Activated T-cell treated with anti-CD3 and anti-CD28 coated beads, Interleukin-2, amount 50 U/mL, for 4 hours (primary cell): ENCODE measurements at regions not wholly inside any gene's neighbourhood (a gene's known extent, or its start where the extent isn't known, plus 50 kb on each side); places are given as distances from the start of the nearest gene placed in this dataset.
"Not testable (repeated sequence)": the region's sequence is repeated elsewhere in the genome, so short reads cannot be mapped to it uniquely, and the experiment has no call there.

ENCODE experiments used
- ATAC-seq, 2 donors: fragments of 200-7000 bp; cut with Tn5 transposase; one replicate each; pipeline ENCODE4 v1.10.0; 2021
- DNase-seq: peaks from one replicate; pipeline ENCODE4 v3.0.0-alpha.2; 2020
- H3K27me3 Mint-ChIP-seq: one replicate; pipeline ENCODE4 v1.8.0; 2021; ENCODE audit warnings: low read depth, mixed read lengths
- H3K36me3 Mint-ChIP-seq: one replicate; pipeline ENCODE4 v1.8.0; 2022; ENCODE audit warnings: mixed read lengths; ENCODE audit not compliant: insufficient read depth
- H3K4me1 Mint-ChIP-seq: one replicate; pipeline ENCODE4 v1.8.0; 2021; ENCODE audit warnings: low read depth, mixed read lengths
- H3K4me3 Mint-ChIP-seq: one replicate; pipeline ENCODE4 v1.8.0; 2021; ENCODE audit warnings: mild to moderate bottlenecking, moderate library complexity, mixed read lengths
- H3K9me3 Mint-ChIP-seq: one replicate; pipeline ENCODE4 v1.8.0; 2021; ENCODE audit warnings: mixed read lengths

DNA sequence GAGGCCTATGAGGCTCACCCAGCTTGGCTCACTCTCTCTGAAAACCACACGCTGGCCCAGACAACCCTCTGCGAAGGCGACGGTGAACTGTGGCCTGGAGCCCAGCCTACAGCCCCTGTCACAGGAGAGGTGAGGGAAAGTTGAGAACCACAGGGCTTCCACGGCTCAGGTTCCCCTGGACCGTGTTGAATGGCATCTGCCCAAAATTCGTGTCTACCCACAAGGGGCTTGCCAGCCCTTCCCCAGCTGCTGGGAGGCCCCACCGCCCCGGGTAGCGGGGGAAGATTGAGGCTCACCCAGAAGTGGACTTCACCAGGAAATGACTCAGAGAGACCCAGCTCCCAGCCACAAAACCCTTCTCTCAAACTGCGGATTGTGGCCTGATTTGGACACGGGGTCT is 197.1 kb downstream of the CTTN start:
- Mint-ChIP-seq H3K4me1 (peaks cover 4% of the 10 kb centered on the region), H3K27me3 (peaks cover 17% of the 10 kb centered on the region), H3K4me3 (no peak overlapping the region), H3K9me3 (no peaks in the 10 kb centered on the region), H3K36me3 (no peaks in the 10 kb centered on the region)
- ATAC-seq (no peak), DNase-seq (no peak)

DNA sequence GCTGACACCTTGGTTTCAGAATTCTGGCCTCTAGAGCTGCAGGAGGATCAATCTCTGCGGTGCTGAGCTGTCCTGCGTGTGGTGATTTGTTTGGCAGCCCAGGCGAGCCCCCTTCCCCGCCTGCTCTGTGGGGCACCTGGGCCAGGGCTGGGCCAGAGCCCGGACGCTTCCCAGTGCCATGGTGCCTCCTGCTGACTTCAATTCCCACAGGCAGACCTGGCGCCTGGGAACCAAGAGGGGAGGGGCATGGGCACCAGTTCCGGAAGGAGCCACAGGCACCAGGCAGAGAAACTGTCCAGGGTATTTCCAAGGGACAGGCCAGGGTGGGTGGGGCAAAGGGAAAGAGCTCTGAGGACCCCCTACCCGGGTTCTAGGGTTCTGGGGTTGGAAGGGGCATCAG is 197.8 kb downstream of the CTTN start:
- no peak for ATAC-seq
- Mint-ChIP-seq H3K9me3 (no peaks in the 10 kb centered on the region), H3K27me3 (peaks cover 14% of the 10 kb centered on the region), H3K4me3 (no peak overlapping the region), H3K4me1 (no peaks in the 10 kb centered on the region), H3K36me3 (no peaks in the 10 kb centered on the region)
- DNase-seq = no peak

DNA sequence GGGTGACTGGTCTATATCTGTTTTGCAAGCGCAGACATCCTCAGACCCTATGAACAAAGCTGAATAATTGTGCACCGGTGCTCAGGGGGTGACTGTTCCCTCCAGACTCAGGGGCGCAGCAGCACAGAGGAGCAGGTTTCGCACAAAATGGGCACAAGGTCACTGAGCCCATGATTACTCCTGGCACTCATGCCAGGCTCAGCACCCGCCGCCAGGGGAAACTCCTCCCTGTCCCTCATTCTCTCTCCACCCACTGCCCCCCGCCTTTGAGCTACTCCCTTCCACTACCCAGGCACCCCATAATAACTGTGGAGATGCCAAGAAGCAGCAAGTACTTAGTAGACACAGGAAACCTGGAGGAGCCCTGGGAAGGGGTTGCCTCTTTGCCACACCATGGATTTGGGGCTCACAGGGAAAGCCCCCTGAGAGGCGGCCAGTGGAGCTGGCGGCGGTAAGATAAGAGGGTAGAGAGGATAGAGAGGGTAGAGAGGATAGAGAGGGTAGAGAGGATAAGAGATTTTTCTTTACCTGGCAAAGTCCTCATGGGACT is 198.8 kb downstream of the CTTN start:
- Mint-ChIP-seq H3K9me3 (no peaks in the 10 kb centered on the region), H3K36me3 (no peaks in the 10 kb centered on the region), H3K4me1 (no peaks in the 10 kb centered on the region), H3K4me3 (no peak overlapping the region), H3K27me3 (peaks cover 14% of the 10 kb centered on the region)
- no peak for DNase-seq
- ATAC-seq = no peak

DNA sequence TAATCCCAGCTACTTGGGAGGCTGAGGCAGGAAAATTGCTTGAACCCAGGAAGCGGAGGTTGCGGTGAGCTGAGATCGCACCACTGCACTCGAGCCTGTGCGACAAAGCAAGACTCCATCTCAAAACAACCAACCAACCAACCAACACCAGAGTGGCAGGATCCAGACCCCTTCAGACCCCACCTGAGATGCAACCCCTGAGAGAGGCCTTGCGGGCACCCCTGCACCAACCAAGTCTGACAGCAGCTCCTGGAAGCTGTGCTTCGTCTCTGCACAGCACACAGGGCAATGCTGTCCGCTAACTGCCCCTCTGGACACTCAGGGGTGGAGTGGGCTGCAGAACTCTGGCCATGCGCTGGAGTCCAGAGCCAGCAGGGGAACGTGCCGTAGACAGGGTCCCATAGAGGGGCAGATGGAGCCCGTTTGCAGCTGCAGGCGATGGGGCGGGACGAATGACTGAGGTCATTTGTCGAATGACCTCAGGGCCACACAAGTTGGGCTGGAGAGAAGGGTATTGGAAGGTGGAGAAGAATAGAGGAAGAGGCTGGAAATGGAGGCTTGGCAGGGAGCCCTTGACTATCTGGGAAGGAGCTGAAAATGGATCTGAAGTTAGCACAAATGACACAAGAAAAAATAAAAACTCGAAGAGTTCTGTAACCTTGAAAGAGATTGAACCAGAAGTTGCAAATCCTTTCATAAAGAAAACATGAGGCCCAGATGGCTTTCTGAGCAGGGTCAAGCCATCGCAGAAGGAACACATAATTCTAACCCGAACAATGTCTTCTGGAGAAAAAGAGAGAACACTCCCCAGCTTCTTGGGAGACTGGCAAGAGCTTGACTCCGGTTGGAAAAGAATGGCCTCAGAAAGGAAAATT is 199.7 kb downstream of the CTTN start:
- Mint-ChIP-seq H3K9me3 (no peaks in the 10 kb centered on the region), H3K27me3 (peaks cover 14% of the 10 kb centered on the region), H3K4me1 (no peaks in the 10 kb centered on the region), H3K4me3 (no peak overlapping the region), H3K36me3 (no peaks in the 10 kb centered on the region)
- ATAC-seq = no peak
- DNase-seq = no peak

DNA sequence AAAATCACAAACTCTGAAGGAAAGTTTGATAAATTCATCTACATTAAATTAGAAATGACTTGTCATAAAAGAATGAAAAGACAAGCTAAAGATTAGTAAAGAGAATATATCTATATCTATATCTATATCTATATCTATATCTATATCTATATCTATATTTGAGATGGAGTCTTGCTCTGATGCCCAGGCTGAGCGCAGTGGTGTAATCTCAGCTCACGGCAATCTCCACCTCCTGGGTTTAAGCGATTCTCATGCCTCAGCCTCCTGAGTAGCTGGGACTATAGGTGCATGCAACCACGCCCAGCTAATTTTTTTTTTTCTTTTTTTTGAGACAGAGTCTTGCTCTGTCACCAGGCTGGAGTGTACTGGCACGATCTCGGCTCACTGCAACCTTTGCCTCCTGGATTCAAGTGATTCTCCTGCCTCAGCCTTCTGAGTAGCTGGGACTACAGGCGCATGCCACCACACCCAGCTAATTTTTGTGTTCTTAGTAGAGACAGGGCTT is 202.6 kb downstream of the CTTN start:
- H3K36me3 Mint-ChIP-seq, H3K4me3 Mint-ChIP-seq, DNase-seq, H3K9me3 Mint-ChIP-seq, ATAC-seq, H3K27me3 Mint-ChIP-seq, H3K4me1 Mint-ChIP-seq: not testable (repeated sequence)

DNA sequence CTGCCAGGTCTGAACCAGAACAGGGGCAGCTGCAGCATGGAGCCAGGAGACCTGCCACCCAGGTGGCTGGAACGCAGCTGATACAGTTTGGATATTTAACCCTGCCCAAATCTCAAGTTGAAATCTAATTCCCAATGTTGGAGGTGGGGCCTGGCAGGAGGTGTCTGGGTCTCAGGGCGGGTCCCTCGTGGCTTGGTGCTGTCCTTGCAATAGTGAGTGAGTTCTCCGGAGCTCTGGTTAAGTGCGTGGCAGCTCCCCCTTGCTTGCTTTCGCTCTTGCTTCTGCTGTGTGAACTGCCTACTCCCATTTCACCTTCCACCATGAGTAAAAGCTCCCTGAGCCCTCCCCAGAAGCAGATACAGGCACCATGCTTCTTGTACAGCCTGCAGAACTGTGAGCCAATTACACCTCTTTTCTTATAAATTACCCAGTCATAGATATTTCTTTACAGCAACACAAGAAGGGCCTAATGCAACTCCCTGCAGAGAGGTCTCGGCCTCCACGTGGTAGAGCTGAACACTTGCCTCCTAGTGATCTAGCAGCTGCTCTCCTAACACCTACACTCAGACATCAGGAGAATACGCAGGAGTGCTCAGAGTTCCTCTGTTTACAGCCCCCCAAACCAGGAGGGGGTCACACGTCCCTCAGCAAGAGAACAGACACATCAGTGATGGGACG is 203.7 kb downstream of the CTTN start:
- Mint-ChIP-seq H3K27me3 (no peaks in the 10 kb centered on the region), H3K36me3 (no peaks in the 10 kb centered on the region), H3K4me3 (no peak overlapping the region), H3K4me1 (no peaks in the 10 kb centered on the region), H3K9me3 (no peaks in the 10 kb centered on the region)
- ATAC-seq (no peak), DNase-seq (no peak)

DNA sequence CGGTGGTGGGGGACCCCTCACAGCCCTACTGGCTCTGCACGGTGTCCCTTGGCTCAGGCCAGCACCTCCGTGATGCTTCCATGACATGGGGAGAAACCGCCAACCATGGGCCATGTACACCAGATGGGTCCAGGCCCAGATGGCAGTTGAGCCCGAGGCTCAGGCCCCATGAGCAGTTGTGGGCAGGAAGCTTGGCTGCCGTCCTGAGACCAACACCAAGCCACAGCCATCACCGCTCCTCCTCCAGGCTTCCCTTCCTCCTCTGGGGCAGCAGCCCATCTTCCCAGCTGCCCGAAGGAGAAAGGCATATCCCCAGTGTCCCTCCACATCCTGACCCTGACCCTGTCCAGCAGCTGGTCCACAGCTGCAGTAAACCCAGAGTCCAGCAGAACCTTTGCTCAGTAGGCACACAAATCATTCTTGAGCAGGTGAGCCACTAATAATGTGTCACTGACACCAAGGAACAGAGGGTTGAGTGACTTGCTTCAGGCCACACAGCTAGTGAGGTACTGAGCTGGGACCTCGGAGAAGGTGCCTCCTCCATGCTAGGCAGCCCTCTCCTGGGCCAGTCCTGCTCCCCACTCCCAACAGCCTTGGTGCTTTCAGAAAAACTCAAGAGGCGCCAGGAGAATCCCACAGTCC is 204.9 kb downstream of the CTTN start:
- Mint-ChIP-seq H3K9me3 (no peaks in the 10 kb centered on the region), H3K4me3 (no peak overlapping the region), H3K4me1 (no peaks in the 10 kb centered on the region), H3K36me3 (no peaks in the 10 kb centered on the region), H3K27me3 (no peaks in the 10 kb centered on the region)
- ATAC-seq = no peak
- DNase-seq = no peak

DNA sequence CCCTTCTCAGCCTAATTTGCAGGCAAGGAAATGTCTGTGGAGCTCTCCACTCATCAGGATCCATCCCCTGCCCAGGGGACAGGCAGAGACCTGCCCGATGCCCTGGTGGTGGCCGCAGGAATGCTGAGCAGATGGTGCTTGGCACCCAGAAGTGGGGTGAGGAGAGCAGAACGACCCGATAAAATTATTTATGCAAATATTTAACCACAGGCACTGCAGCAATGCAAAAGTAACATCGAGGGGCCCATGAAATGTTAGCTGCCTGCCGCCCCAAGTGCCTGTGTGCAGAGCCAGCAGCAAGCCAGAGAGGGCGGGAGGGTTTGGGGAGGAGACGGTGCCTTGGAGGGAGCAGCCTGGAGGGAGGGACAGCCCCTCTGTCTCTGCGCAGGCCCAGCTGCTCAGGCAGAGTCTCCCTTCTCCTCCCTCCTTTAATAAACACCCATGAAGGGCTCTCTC is 205.5 kb downstream of the CTTN start:
- Mint-ChIP-seq H3K9me3 (no peaks in the 10 kb centered on the region), H3K36me3 (no peaks in the 10 kb centered on the region), H3K4me3 (no peak overlapping the region), H3K27me3 (peaks cover 3% of the 10 kb centered on the region), H3K4me1 (no peaks in the 10 kb centered on the region)
- DNase-seq (no peak), ATAC-seq (no peak)

DNA sequence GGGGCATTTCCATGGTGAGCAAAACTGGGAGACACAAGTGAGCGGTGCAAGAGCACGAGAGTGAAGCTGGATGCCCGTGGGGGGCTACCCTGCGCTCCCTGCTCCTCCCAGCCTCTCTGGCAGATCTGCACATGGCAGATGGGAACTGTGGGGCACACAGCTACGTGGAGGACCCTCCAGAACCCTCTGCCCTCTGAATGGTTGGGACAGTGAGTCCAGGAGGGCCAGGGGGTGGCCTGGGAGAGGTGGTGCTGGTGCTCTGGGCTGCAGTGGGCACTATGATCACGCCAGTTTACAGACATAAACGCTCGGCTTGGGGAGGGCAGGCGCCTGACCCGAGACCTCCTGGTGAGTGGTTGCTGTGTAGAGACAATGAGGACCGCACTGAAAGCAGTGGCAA is 205.9 kb downstream of the CTTN start:
- H3K9me3 Mint-ChIP-seq = no peaks in the 10 kb centered on the region
- H3K4me3 Mint-ChIP-seq = no peak overlapping the region
- H3K36me3 Mint-ChIP-seq = no peaks in the 10 kb centered on the region
- no peaks in the 10 kb centered on the region for H3K4me1 Mint-ChIP-seq
- H3K27me3 Mint-ChIP-seq = peaks cover 3% of the 10 kb centered on the region
- no peak for DNase-seq
- ATAC-seq = no peak

DNA sequence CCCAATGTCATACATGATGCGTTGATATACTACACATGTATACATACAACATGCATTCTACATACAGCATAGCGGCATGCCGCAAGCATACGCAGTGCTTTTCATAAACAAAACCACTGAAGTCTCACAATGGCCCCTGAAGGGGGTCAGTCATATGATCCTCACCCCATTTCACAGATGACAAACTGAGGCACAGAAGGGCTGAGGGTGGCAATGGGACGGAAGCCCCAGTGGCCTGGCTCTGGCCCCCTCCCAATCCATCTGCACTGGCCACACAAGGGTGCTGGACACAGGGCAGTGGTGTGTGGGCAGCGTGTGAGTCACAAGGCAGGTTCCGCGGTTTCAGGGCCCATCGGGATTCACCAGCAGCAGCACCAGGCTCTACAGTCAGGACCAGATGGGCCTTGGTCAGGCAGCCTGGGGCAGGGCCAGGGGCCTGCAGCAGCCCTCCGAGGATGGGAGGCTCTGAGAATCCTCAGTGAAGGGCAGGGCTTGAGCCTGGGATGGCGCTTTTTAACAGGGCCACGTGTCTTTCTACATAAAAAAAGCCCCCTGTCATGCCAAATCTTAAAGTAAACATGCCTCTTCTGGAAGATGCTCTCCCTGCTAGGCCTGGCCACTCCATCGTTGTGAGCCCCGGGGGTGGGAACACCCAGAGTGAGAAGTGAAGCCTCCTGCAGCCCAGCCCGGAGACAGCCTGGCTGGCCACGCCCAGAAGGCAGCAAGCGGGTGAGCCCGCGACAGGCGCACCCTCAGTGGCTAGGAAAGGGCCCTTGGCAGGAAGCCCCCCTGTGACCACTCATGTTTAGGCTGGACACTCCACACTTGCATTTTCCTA is 206.5 kb downstream of the CTTN start:
- DNase-seq (no peak), ATAC-seq (no peak)
- Mint-ChIP-seq H3K27me3 (peaks cover 5% of the 10 kb centered on the region), H3K4me1 (no peaks in the 10 kb centered on the region), H3K4me3 (no peak overlapping the region), H3K36me3 (no peaks in the 10 kb centered on the region), H3K9me3 (no peaks in the 10 kb centered on the region)

DNA sequence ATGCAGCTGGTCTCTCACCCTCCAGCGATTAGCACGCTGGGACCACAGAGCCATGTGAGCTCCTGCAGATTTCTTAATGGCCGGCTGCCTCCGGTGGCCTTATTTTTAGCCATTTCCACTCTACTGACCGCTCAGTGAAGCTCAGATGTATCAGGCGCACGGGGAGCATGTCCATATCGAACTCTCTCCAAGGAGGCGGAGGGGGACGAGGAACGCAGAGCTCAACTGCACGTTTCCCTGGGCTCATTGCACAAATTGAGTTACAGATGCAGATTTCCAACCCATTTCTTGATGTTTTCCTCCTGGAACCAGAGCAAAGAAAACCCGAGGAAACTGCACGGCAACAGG is 207.1 kb downstream of the CTTN start:
- DNase-seq (no peak), ATAC-seq (no peak)
- Mint-ChIP-seq H3K27me3 (peaks cover 5% of the 10 kb centered on the region), H3K9me3 (no peaks in the 10 kb centered on the region), H3K4me3 (no peak overlapping the region), H3K36me3 (no peaks in the 10 kb centered on the region), H3K4me1 (no peaks in the 10 kb centered on the region)

DNA sequence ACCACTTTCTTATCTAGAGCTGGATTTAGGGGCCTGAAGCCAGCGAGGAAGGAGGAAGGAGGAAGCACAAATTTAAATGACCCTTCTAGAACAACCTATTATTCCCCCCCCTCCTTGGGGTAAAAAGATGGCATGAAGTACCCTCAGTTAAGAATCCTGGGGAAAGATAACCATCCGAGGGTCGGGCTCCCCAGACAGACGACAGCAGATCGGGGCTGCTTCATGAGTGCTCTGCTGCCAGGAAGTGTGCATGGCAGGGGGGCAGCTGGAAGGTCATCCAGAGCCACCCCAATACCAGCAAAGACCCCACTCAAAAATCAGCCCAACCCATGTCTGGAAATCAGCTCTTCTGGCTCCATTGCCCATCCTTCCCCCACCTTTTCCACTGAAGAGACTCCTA is 207.5 kb downstream of the CTTN start:
- Mint-ChIP-seq H3K4me1 (no peaks in the 10 kb centered on the region), H3K9me3 (no peaks in the 10 kb centered on the region), H3K36me3 (no peaks in the 10 kb centered on the region), H3K4me3 (no peak overlapping the region), H3K27me3 (peaks cover 5% of the 10 kb centered on the region)
- no peak for DNase-seq
- no peak for ATAC-seq

DNA sequence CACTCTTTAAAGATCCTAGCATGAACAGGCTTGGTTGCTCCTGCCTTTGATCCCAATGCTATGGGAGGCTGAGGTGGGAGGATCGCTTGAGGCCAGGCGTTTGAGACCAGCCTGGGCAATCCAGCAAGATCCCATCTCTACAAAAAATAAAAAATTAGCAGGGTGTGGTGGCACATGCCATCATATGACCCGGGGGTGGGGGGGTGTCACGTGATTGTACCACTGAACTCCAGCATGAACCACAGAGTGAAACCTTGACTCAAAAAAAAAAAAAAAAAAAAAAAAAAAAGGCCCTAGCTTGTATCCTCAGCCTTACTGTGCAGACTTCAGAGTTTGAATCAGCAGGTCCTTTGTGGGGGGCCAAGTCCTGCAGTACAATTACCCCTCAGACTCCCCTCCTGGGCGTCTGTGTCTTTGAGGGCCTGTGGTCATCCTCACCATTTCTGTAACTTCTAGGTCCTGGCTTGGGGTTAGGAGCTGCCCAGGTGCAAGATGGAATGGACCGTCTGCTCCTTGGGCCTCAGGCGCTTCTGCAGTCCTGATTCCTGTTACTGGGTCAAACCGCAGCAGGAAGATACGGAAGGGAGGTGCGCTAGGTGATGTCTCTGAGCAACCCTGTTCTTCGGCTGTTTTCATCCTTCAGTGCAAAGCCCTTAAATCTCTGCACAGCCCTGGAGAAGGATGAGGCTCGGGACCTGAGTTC is 208.1 kb downstream of the CTTN start:
- DNase-seq (no peak), ATAC-seq (no peak)
- Mint-ChIP-seq H3K9me3 (no peaks in the 10 kb centered on the region), H3K4me1 (no peaks in the 10 kb centered on the region), H3K27me3 (peaks cover 5% of the 10 kb centered on the region), H3K4me3 (no peak overlapping the region), H3K36me3 (no peaks in the 10 kb centered on the region)
